ENCODE measurements at regions not wholly inside any gene's neighbourhood (a gene's known extent, or its start where the extent isn't known, plus 50 kb on each side); places are given as distances from the start of the nearest gene placed in this dataset.

GRCh38 chr12:82203086-82203485 is 155.1 kb downstream of the CCDC59 start:
- TF ChIP-seq POLR2A (IDR thresholded peaks at IDR 0.05): no peak
- TF ChIP-seq CTCF (IDR thresholded peaks at IDR 0.05): no peak

Data from adrenal gland (tissue), 5 donors.